GM06990 (cell line): ENCODE measurements at regions not wholly inside any gene's neighbourhood (a gene's known extent, or its start where the extent isn't known, plus 50 kb on each side); places are given as distances from the start of the nearest gene placed in this dataset.

Experiments
- DNase-seq: peaks from one replicate; pipeline ENCODE4 v3.0.0-alpha.2; 2011; ENCODE audit not compliant: insufficient read length; ENCODE audit errors: extremely low read depth
- H3K27me3 ChIP-seq: replicated peaks from 2 replicates; pipeline ENCODE4 v1.6.0; 2011; ENCODE audit warnings: low read length; ENCODE audit not compliant: control insufficient read depth, insufficient read depth
- H3K36me3 ChIP-seq: 2 replicates; pipeline ENCODE4 v1.5.1; 2011; ENCODE audit warnings: low read length; ENCODE audit not compliant: control insufficient read depth, insufficient read depth
- H3K4me3 ChIP-seq: replicated peaks from 2 replicates; pipeline ENCODE4 v1.5.1; 2011; ENCODE audit warnings: low read depth, mild to moderate bottlenecking, control low read depth, low read length
- TF ChIP-seq, protein P1 (sequence below): IDR thresholded peaks from 2 replicates; pipeline ENCODE4 v1.5.1; 2011; ENCODE audit warnings: low read length, control low read depth, mild to moderate bottlenecking, inconsistent platforms; ENCODE audit not compliant: insufficient read depth, poor library complexity, severe bottlenecking

DNA sequence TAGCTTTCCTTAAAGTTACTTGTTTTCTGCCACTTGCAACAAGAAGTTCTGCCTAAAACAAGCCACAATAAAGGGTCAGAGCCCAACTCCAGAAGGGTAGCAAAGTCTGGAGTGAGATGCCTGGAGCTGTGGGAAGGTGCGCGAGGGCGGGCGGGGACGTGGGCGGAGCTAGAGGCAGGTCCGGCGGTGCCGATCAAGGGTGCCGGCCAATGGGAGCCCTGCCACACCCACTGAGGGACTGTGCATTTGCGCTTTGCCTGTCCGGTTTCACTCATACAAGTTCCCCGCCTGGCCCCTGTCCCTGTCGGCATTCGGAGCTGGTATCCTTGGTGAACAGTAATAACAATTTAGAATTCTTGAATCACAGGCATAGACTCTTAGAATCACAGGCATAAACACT, 732.4 kb downstream of the MATN1 start:
- Histone ChIP-seq H3K27me3 (no peaks in the 10 kb centered on the region; the same call in 1 of the 2 replicates), H3K36me3 (no peaks in the 10 kb centered on the region), H3K4me3 (no peak overlapping the region)
- TF ChIP-seq, protein P1, sequence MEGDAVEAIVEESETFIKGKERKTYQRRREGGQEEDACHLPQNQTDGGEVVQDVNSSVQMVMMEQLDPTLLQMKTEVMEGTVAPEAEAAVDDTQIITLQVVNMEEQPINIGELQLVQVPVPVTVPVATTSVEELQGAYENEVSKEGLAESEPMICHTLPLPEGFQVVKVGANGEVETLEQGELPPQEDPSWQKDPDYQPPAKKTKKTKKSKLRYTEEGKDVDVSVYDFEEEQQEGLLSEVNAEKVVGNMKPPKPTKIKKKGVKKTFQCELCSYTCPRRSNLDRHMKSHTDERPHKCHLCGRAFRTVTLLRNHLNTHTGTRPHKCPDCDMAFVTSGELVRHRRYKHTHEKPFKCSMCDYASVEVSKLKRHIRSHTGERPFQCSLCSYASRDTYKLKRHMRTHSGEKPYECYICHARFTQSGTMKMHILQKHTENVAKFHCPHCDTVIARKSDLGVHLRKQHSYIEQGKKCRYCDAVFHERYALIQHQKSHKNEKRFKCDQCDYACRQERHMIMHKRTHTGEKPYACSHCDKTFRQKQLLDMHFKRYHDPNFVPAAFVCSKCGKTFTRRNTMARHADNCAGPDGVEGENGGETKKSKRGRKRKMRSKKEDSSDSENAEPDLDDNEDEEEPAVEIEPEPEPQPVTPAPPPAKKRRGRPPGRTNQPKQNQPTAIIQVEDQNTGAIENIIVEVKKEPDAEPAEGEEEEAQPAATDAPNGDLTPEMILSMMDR, result no peak
- DNase-seq, result no peak

DNA sequence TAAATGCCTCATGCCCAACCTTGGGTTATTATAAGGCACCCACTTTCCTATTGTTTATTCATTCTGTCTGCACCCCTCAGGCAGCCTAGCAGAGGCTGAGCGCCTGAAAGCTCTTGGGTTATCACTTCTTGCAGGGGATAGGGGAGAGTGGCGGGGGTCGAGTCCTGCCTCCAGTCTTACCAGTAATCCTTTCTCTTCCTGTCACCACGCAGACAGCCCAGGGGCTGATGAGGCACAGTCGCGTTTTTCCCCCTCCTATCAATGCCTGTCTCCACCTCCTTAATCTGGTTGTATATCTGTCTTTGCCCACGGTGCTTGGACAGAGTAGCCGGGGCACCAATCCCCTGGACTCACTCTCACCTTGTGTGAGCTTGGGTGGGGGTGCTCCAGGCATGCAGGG, 733.1 kb downstream of the MATN1 start:
- TF ChIP-seq, protein P1, result no peak
- DNase-seq, result no peak
- Histone ChIP-seq H3K4me3 (no peak overlapping the region), H3K36me3 (no peaks in the 10 kb centered on the region), H3K27me3 (no peaks in the 10 kb centered on the region; the same call in 1 of the 2 replicates)

DNA sequence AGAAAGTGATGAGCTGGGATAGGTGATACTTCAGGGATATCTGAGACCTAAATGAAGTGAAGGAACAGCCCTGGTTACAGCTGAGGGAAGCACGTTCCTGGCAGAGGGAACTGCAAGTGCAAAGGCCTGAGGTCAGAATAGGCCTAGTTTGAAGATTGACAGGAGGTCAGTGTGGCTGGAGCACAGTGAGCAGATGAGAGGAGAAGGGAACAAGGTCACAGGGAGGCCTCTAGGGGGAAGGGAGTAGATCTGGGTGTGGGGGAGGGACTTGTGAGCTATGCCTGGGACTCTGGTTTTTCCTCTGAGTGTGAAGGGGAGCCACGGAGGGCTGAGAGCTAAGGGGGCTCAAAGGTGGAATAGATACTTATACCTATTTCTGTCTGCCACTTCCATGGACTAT, 736.4 kb downstream of the MATN1 start:
- TF ChIP-seq, protein P1, result no peak
- no peak overlapping the region for H3K4me3 ChIP-seq

DNA sequence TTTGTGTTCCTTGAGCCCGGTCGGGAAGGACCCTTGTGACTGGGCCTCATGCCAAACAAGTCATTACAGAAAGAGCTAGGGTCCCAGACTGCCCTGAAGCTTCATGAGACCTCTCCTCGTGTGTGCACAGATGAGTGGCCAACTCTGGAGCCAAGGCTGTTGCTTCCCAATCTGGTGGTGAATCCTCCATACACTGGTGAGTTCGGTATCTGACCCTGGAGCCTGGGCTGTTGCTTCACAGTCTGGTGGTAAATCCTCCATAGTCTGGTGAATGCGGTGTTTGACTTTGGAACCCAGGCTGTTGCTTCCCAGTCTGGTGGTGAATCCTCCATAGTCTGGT, 737.8 kb downstream of the MATN1 start:
- Histone ChIP-seq H3K36me3 (no peaks in the 10 kb centered on the region), H3K4me3 (no peak overlapping the region), H3K27me3 (no peaks in the 10 kb centered on the region)
- TF ChIP-seq, protein P1, result no peak
- DNase-seq, result no peak

More for the DNA sequence above, 736.4 kb downstream of the MATN1 start:
- Histone ChIP-seq H3K36me3 (no peaks in the 10 kb centered on the region), H3K27me3 (no peaks in the 10 kb centered on the region; the same call in 1 of the 2 replicates)
- DNase-seq, result no peak

DNA sequence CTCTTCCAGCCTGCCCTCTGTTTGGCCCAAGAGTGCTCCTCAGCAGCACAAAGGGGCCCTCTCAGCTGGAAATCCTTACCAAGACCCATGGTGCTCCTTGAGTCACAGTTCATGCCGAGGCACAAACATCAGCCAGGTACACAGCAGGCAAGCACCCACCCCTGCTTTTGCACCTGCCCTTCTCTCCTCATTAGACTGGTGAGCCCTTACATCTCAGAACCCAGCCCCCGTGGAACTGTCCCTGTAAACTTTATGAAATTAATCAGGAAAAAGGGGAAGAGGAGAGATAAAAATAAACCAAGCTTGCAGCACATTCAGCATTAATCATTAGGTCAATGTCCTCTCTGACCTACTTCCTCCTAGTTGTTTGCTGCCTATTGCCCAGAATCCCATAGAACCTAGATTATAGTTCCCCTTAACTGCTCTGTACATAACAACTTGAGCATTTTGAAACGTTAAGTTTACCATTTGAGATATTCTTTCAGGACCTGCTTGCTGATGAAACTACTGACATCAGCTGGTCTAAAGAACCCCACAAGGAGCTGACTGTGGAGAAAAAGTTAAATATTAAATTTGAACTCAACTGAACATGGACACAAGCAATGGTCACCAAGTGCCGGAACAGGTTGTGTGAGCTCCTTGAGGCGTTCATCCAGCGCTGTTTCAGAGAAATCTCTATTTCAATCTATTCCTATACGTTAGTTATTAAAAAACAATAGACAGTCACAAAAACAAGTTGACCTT, 738.4 kb downstream of the MATN1 start:
- no peaks in the 10 kb centered on the region for H3K27me3 ChIP-seq
- H3K4me3 ChIP-seq, result no peak overlapping the region
- DNase-seq, result no peak
- TF ChIP-seq, protein P1, result no peak
- H3K36me3 ChIP-seq, result no peaks in the 10 kb centered on the region
